HepG2 (cell line): ENCODE measurements at regions not wholly inside any gene's neighbourhood (a gene's known extent, or its start where the extent isn't known, plus 50 kb on each side); places are given as distances from the start of the nearest gene placed in this dataset.

Experiments used
- ATAC-seq: fragments of 200-7000 bp; cut with Tn5 transposase; 3 replicates; pipeline ENCODE4 v1.9.1; 2020; ENCODE audit warnings: mild to moderate bottlenecking, moderate library complexity
- BruUV-seq: library from RNA; stranded (reverse); fragments of 400-500 nt; replicated peaks from 2 replicates; lab custom pipeline; 2021; lab: Mats Ljungman, UMichigan
- CTCF ChIA-PET: fragments of 300-600 bp; formaldehyde crosslinking; extraction: SDS; loops from one replicate; lab custom pipeline; 2021; ENCODE audit warnings: low total read pairs, inconsistent platforms, low intra/inter-chr PET ratio; lab: Yijun Ruan, JAX
- POLR2A ChIA-PET: fragments of 350-600 bp; sonication (Branson Sonifier 250); formaldehyde crosslinking; loops from one replicate; lab custom pipeline; 2020; ENCODE audit warnings: antibody characterized with exemption, inconsistent platforms; lab: Yijun Ruan, JAX
- DNase-seq: peaks from one replicate; pipeline ENCODE4 v3.0.0-alpha.2; 2015; ENCODE audit warnings: low spot score
- FAIRE-seq: peaks from 3 replicates; lab custom pipeline; 2011; peaks lifted over from hg19 to GRCh38; lab: Jason Lieb, UNC
- H2AFZ ChIP-seq: one replicate; pipeline ENCODE4 v1.6.1; 2011; ENCODE audit warnings: low read length, inconsistent platforms
- H3K27ac ChIP-seq: fragments of 300-600 bp; 3 replicates; pipeline ENCODE4 v1.8.0; 2011; ENCODE audit warnings: mixed run types, mild to moderate bottlenecking, mixed read lengths, low read length, inconsistent platforms; ENCODE audit not compliant: insufficient read depth; ENCODE audit errors: extremely low read length
- H3K27me3 ChIP-seq, 2 experiments: fragments of 200-600 bp in 1 of 2; 2 replicates in 1 of 2; 3 replicates in 1 of 2; pipeline versions ENCODE4 v1.6.0 to v1.8.0; 2011; ENCODE audit warnings: low read length in 2 of 2, mild to moderate bottlenecking in 2 of 2, moderate library complexity in 2 of 2, inconsistent platforms in 1 of 2; ENCODE audit not compliant: insufficient read depth in 2 of 2, control insufficient read depth in 1 of 2
- H3K36me3 ChIP-seq, 2 experiments: fragments of 200-600 bp in 1 of 2; replicated peaks in 1 of 2; 2 replicates in 1 of 2; 3 replicates in 1 of 2; pipeline versions ENCODE4 v1.5.1 to v1.8.0; 2011; ENCODE audit warnings: low read length in 2 of 2, inconsistent platforms in 1 of 2; ENCODE audit not compliant: insufficient read depth in 2 of 2, control insufficient read depth in 1 of 2
- H3K4me1 ChIP-seq: 2 replicates; pipeline ENCODE4 v1.5.1; 2012; ENCODE audit warnings: low read length, inconsistent platforms; ENCODE audit not compliant: insufficient read depth
- H3K4me2 ChIP-seq: 2 replicates; pipeline ENCODE4 v1.6.0; 2011; ENCODE audit warnings: low read depth, low read length, inconsistent platforms
- H3K4me3 ChIP-seq, 3 experiments: fragments of 200-600 bp in 1 of 3; sonication (generic), shearing (Covaris generic) in 1 of 3; replicated peaks in 1 of 3; 2 replicates each; pipeline ENCODE4 v1.5.1; 2011 to 2016; ENCODE audit warnings: low read length in 3 of 3, inconsistent platforms in 2 of 3, low read depth in 2 of 3, mild to moderate bottlenecking in 2 of 3, control low read depth in 1 of 3, mixed read lengths in 1 of 3; ENCODE audit not compliant: insufficient read depth in 1 of 3
- H3K79me2 ChIP-seq: one replicate; pipeline ENCODE4 v1.6.1; 2011; ENCODE audit warnings: low read length, inconsistent platforms; ENCODE audit not compliant: insufficient read depth
- H3K9ac ChIP-seq: 2 replicates; pipeline ENCODE4 v1.6.0; 2011; ENCODE audit warnings: mild to moderate bottlenecking, low read depth, low read length, inconsistent platforms; ENCODE audit not compliant: insufficient read depth
- H3K9me3 ChIP-seq: 2 replicates; pipeline ENCODE4 v1.5.1; 2012; ENCODE audit warnings: mild to moderate bottlenecking, low read length
- H4K20me1 ChIP-seq: 2 replicates; pipeline ENCODE4 v1.6.0; 2011; ENCODE audit warnings: inconsistent platforms, mild to moderate bottlenecking, low read length, moderate library complexity; ENCODE audit not compliant: insufficient read depth
- CEBPB ChIP-seq: IDR thresholded peaks from 2 replicates; pipeline ENCODE4 v1.6.1; 2011; ENCODE audit warnings: low read depth, low read length, improper control_type of control experiment, borderline replicate concordance
- E2F5 ChIP-seq: sonication (generic); formaldehyde crosslinking; conservative IDR thresholded peaks from 2 replicates; pipeline ENCODE4 v1.4.0; 2020; ENCODE audit warnings: missing genetic modification reagents
- HNRNPL ChIP-seq: fragments of 200-400 bp; formaldehyde crosslinking; IDR thresholded peaks from 2 replicates; pipeline ENCODE4 v1.6.1; 2017; ENCODE audit warnings: mild to moderate bottlenecking, low read depth, low read length
- MBNL3 ChIP-seq: fragments of 250-450 bp; sonication (Bioruptor Pico); conservative IDR thresholded peaks from 2 replicates; pipeline ENCODE4 v1.8.0; 2022; ENCODE audit warnings: mild to moderate bottlenecking, inconsistent platforms
- NKX3-1 ChIP-seq: sonication (generic); formaldehyde crosslinking; IDR thresholded peaks from 2 replicates; pipeline ENCODE4 v1.5.0; 2020; ENCODE audit warnings: missing genetic modification reagents
- RARG ChIP-seq: sonication (generic); formaldehyde crosslinking; IDR thresholded peaks from 2 replicates; pipeline ENCODE4 v1.4.0; 2020; ENCODE audit warnings: low read depth, mild to moderate bottlenecking, missing genetic modification reagents
- TEAD3 ChIP-seq: optimal IDR thresholded peaks from 2 replicates; pipeline ENCODE3; 2016; ENCODE audit warnings: borderline replicate concordance
- TOPORS ChIP-seq: sonication (generic); formaldehyde crosslinking; IDR thresholded peaks from 2 replicates; pipeline ENCODE4 v1.8.0; 2023; ENCODE audit warnings: mild to moderate bottlenecking, missing genetic modification reagents
- ZMYM2 ChIP-seq: sonication (generic); formaldehyde crosslinking; IDR thresholded peaks from 2 replicates; pipeline ENCODE4 v1.8.0; 2022; ENCODE audit warnings: mild to moderate bottlenecking, missing genetic modification reagents
- ZNF615 ChIP-seq: sonication (generic); formaldehyde crosslinking; IDR thresholded peaks from 2 replicates; pipeline ENCODE4 v1.5.0; 2020; ENCODE audit warnings: mild to moderate bottlenecking, missing genetic modification reagents, borderline replicate concordance
- ZNF713 ChIP-seq: sonication (generic); formaldehyde crosslinking; IDR thresholded peaks from 2 replicates; pipeline ENCODE4 v1.4.0; 2020; ENCODE audit warnings: mild to moderate bottlenecking, missing genetic modification reagents
- ZNF775 ChIP-seq: sonication (generic); formaldehyde crosslinking; IDR thresholded peaks from 2 replicates; pipeline ENCODE4 v1.4.0; 2020; ENCODE audit warnings: missing genetic modification reagents, mild to moderate bottlenecking, moderate library complexity, borderline replicate concordance
- WGBS: methylation state at CpG from one replicate; pipeline ENCODE4 v1.1.6; 2017; ENCODE audit warnings: low lambda C conversion rate; 5-methylcytosine and 5-hydroxymethylcytosine counted together
- in situ Hi-C: cut with HindIII; loops from 2 replicates; pipeline ENCODE4 v1.10.0; 2017; ENCODE audit warnings: low pct_unique_long_range_greater_than_20kb; ENCODE audit not compliant: extremely low pct_ligation_motif_present
- intact Hi-C: fragments of 100-400 bp; cut with micrococcal nuclease; formaldehyde crosslinking; loops from one replicate; pipeline ENCODE4 v1.10.0; 2022; ENCODE audit not compliant: unreplicated experiment

GRCh38 chr3:154782151-154782550, 298.0 kb upstream of the MME start:
- H3K9me3 ChIP-seq, result no peaks in the 10 kb centered on the region
- no peaks in the 10 kb centered on the region for H3K27me3 ChIP-seq
- TF ChIP-seq ZNF775 (no peak), HNRNPL (no peak), ZNF615 (CRISPR knock-in tag) (no peak), RARG (CRISPR knock-in tag) (no peak), ZMYM2 (CRISPR knock-in tag) (no peak), NKX3-1 (no peak), TOPORS (CRISPR knock-in tag) (no peak), E2F5 (CRISPR knock-in tag) (no peak), ZNF713 (no peak), MBNL3 (CRISPR knock-in tag) (no peak)
- intact Hi-C loops (no loop called here), in situ Hi-C loops (no loop called here)
- POLR2A ChIA-PET, result no interaction called here
- H3K4me2 ChIP-seq, result no peak overlapping the region
- CTCF ChIA-PET, result no interaction called here
- WGBS, result 0% methylated on average over 2 of the region's 2 CpGs
- no peaks in the 10 kb centered on the region for H3K79me2 ChIP-seq
- no peaks in the 10 kb centered on the region for H4K20me1 ChIP-seq
- BruUV-seq, result no TSS peak
- FAIRE-seq (no peak), ATAC-seq (no peak), DNase-seq (no peak)
- no peak overlapping the region for H2AFZ ChIP-seq
- no peak overlapping the region for H3K4me3 ChIP-seq
- H3K4me1 ChIP-seq, result no peaks in the 10 kb centered on the region
- H3K27ac ChIP-seq, result no peak overlapping the region
- H3K9ac ChIP-seq, result no peak overlapping the region
- no peaks in the 10 kb centered on the region for H3K36me3 ChIP-seq

GRCh38 chr3:154781595-154781994, 298.5 kb upstream of the MME start:
- intact Hi-C loops, result no loop called here
- no peaks in the 10 kb centered on the region for H3K79me2 ChIP-seq
- DNase-seq, result no peak
- in situ Hi-C loops, result no loop called here
- no peaks in the 10 kb centered on the region for H3K9me3 ChIP-seq
- WGBS, result 0% methylated on average over 3 of the region's 3 CpGs
- ChIA-PET POLR2A (no interaction called here), CTCF (no interaction called here)
- no peaks in the 10 kb centered on the region for H4K20me1 ChIP-seq
- no peaks in the 10 kb centered on the region for H3K4me1 ChIP-seq
- no peaks in the 10 kb centered on the region for H3K27me3 ChIP-seq
- H3K4me2 ChIP-seq, result no peak overlapping the region
- H3K27ac ChIP-seq, result no peak overlapping the region
- no peak overlapping the region for H2AFZ ChIP-seq
- no peaks in the 10 kb centered on the region for H3K36me3 ChIP-seq
- H3K4me3 ChIP-seq, result no peak overlapping the region
- ATAC-seq, result peak; percentile 34; the same call in 1 of the 3 replicates
- FAIRE-seq, result no peak
- no peak overlapping the region for H3K9ac ChIP-seq
- BruUV-seq, result no TSS peak
- TF ChIP-seq CEBPB, result no peak
- peak; percentile 25 for TF ChIP-seq TEAD3
- TF ChIP-seq, all 625 proteins: peak for 1
